H9 (cell line): ENCODE measurements at regions not wholly inside any gene's neighbourhood (a gene's known extent, or its start where the extent isn't known, plus 50 kb on each side); places are given as distances from the start of the nearest gene placed in this dataset.

Experiments
- DNase-seq: peaks from one replicate; pipeline ENCODE4 v3.0.0-alpha.2; 2017
- H2AFZ ChIP-seq: one replicate; pipeline ENCODE4 v1.6.1; 2013; ENCODE audit warnings: mild to moderate bottlenecking, low read length, control low read depth, moderate library complexity
- H2AK5ac ChIP-seq: 2 replicates; pipeline ENCODE4 v1.6.1; 2013; ENCODE audit warnings: low read length, control low read depth, mixed read lengths; ENCODE audit not compliant: insufficient read length
- H2BK120ac ChIP-seq: one replicate; pipeline ENCODE4 v1.6.1; 2013; ENCODE audit warnings: low read depth, mild to moderate bottlenecking, low read length, control low read depth, inconsistent platforms; ENCODE audit not compliant: poor library complexity, severe bottlenecking
- H2BK12ac ChIP-seq: 2 replicates; pipeline ENCODE4 v1.6.1; 2013; ENCODE audit warnings: low read length, control low read depth, mixed read lengths, low read depth; ENCODE audit not compliant: insufficient read length
- H2BK15ac ChIP-seq: 2 replicates; pipeline ENCODE4 v1.6.1; 2013; ENCODE audit warnings: low read depth, low read length, control low read depth
- H2BK20ac ChIP-seq: one replicate; pipeline ENCODE4 v1.6.1; 2013; ENCODE audit warnings: low read depth, mild to moderate bottlenecking, low read length, control low read depth, inconsistent platforms; ENCODE audit not compliant: poor library complexity, severe bottlenecking
- H2BK5ac ChIP-seq: 2 replicates; pipeline ENCODE4 v1.6.1; 2013; ENCODE audit warnings: low read length, control low read depth, mixed read lengths; ENCODE audit not compliant: insufficient read length
- H3K14ac ChIP-seq: 2 replicates; pipeline ENCODE4 v1.6.1; 2013; ENCODE audit warnings: low read length, control low read depth; ENCODE audit not compliant: insufficient read depth
- H3K18ac ChIP-seq: 2 replicates; pipeline ENCODE4 v1.6.1; 2013; ENCODE audit warnings: low read depth, mild to moderate bottlenecking, mixed read lengths, low read length, control low read depth; ENCODE audit not compliant: insufficient read length
- H3K23ac ChIP-seq: 2 replicates; pipeline ENCODE4 v1.6.1; 2013; ENCODE audit warnings: low read length, control low read depth, mixed read lengths, low read depth; ENCODE audit not compliant: insufficient read length
- H3K23me2 ChIP-seq: 2 replicates; pipeline ENCODE4 v1.6.1; 2013; ENCODE audit warnings: low read depth, mild to moderate bottlenecking, mixed read lengths, low read length, control low read depth; ENCODE audit not compliant: insufficient read length, poor library complexity, severe bottlenecking
- H3K27ac ChIP-seq: 2 replicates; pipeline ENCODE4 v1.5.1; 2013; ENCODE audit warnings: low read length, control low read depth, mixed read lengths, low read depth; ENCODE audit not compliant: insufficient read length
- H3K27me3 ChIP-seq: 2 replicates; pipeline ENCODE4 v1.6.1; 2013; ENCODE audit warnings: low read length, control low read depth, inconsistent platforms; ENCODE audit not compliant: insufficient read depth
- H3K4ac ChIP-seq: 2 replicates; pipeline ENCODE4 v1.6.1; 2013; ENCODE audit warnings: low read depth, mild to moderate bottlenecking, control low read depth, inconsistent platforms, low read length, moderate library complexity
- H3K4me1 ChIP-seq: 2 replicates; pipeline ENCODE4 v1.6.1; 2013; ENCODE audit warnings: low read length, control low read depth, inconsistent platforms; ENCODE audit not compliant: insufficient read depth
- H3K4me2 ChIP-seq: 2 replicates; pipeline ENCODE4 v1.6.1; 2013; ENCODE audit warnings: low read length, control low read depth, mixed read lengths; ENCODE audit not compliant: insufficient read length, insufficient read depth
- H3K56ac ChIP-seq: 2 replicates; pipeline ENCODE4 v1.6.1; 2013; ENCODE audit warnings: low read depth, mild to moderate bottlenecking, mixed read lengths, low read length, control low read depth; ENCODE audit not compliant: insufficient read length
- H3K79me1 ChIP-seq: 2 replicates; pipeline ENCODE4 v1.6.1; 2013; ENCODE audit warnings: low read depth, mild to moderate bottlenecking, moderate library complexity, low read length, control low read depth, inconsistent platforms; ENCODE audit not compliant: insufficient read depth, poor library complexity, severe bottlenecking
- H3K79me2 ChIP-seq: 2 replicates; pipeline ENCODE4 v1.6.1; 2013; ENCODE audit warnings: low read length, control low read depth, inconsistent platforms; ENCODE audit not compliant: insufficient read depth
- H3K9ac ChIP-seq: 2 replicates; pipeline ENCODE4 v1.6.1; 2013; ENCODE audit warnings: low read length, control low read depth, mixed read lengths; ENCODE audit not compliant: insufficient read length; ENCODE audit errors: extremely low read depth
- H3K9me3 ChIP-seq: one replicate; pipeline ENCODE4 v1.6.1; 2013; ENCODE audit warnings: low read depth, low read length, inconsistent platforms; ENCODE audit not compliant: control insufficient read depth
- H3T11ph ChIP-seq: one replicate; pipeline ENCODE4 v1.6.1; 2013; ENCODE audit warnings: mild to moderate bottlenecking, low read length, control low read depth, inconsistent platforms
- H4K20me1 ChIP-seq: one replicate; pipeline ENCODE4 v1.6.1; 2013; ENCODE audit not compliant: control insufficient read depth, insufficient read length, insufficient read depth
- H4K5ac ChIP-seq: 2 replicates; pipeline ENCODE4 v1.6.1; 2013; ENCODE audit warnings: low read depth, mild to moderate bottlenecking, mixed read lengths, low read length, control low read depth; ENCODE audit not compliant: insufficient read length
- H4K8ac ChIP-seq: replicated peaks from 2 replicates; pipeline ENCODE4 v1.6.1; 2013; ENCODE audit warnings: low read length, control low read depth, mixed read lengths, low read depth; ENCODE audit not compliant: insufficient read length
- H4K91ac ChIP-seq: 2 replicates; pipeline ENCODE4 v1.6.1; 2013; ENCODE audit warnings: low read depth, mild to moderate bottlenecking, moderate library complexity, mixed read lengths, low read length, control low read depth; ENCODE audit not compliant: insufficient read length
- H3K27ac Mint-ChIP-seq, 3 experiments: 2 replicates in 2 of 3; 3 replicates in 1 of 3; pipeline ENCODE4 v1.8.0; 2020 to 2021; ENCODE audit warnings: mixed read lengths in 3 of 3, mild to moderate bottlenecking in 1 of 3, moderate library complexity in 1 of 3
- H3K27me3 Mint-ChIP-seq: 2 replicates; pipeline ENCODE4 v1.8.0; 2021; ENCODE audit warnings: low read depth, mild to moderate bottlenecking, moderate library complexity, mixed read lengths
- H3K36me3 Mint-ChIP-seq, 3 experiments: 2 replicates in 2 of 3; 3 replicates in 1 of 3; pipeline ENCODE4 v1.8.0; 2020 to 2021; ENCODE audit warnings: low read depth in 3 of 3, mixed read lengths in 3 of 3; ENCODE audit not compliant: insufficient read depth in 1 of 3
- H3K4me1 Mint-ChIP-seq, 2 experiments: 2 replicates each; pipeline ENCODE4 v1.8.0; 2020; ENCODE audit warnings: mixed read lengths in 2 of 2
- H3K4me3 Mint-ChIP-seq, 2 experiments: 2 replicates in 1 of 2; 3 replicates in 1 of 2; pipeline ENCODE4 v1.8.0; 2020 to 2021; ENCODE audit warnings: mild to moderate bottlenecking in 2 of 2, mixed read lengths in 2 of 2, moderate library complexity in 1 of 2
- H3K9me3 Mint-ChIP-seq, 2 experiments: 2 replicates in 1 of 2; 3 replicates in 1 of 2; pipeline ENCODE4 v1.8.0; 2020; ENCODE audit warnings: mild to moderate bottlenecking in 2 of 2, mixed read lengths in 2 of 2, moderate library complexity in 1 of 2
- CTCF ChIP-seq: fragments of 200-600 bp; sonication (generic); conservative IDR thresholded peaks from 3 replicates; pipeline ENCODE4 v1.8.0; 2021; ENCODE audit warnings: antibody characterized with exemption, mild to moderate bottlenecking
- WGBS: extraction: QIAGEN DNeasy Blood & Tissue Kit; methylation state at CpG from one replicate; pipeline ENCODE4 v1.1.7; 2013; ENCODE audit warnings: missing lambda C conversion rate, low lambda C conversion rate, mixed read lengths; ENCODE audit not compliant: insufficient read length; ENCODE audit errors: extremely low coverage; 5-methylcytosine and 5-hydroxymethylcytosine counted together

- Histone ChIP-seq H2BK12ac (no peak overlapping the region), H4K20me1 (no peaks in the 10 kb centered on the region), H3K27me3 (no peaks in the 10 kb centered on the region), H3K14ac (no peak overlapping the region), H2BK15ac (no peak overlapping the region), H3K56ac (no peak overlapping the region), H3K18ac (no peak overlapping the region), H3K4me1 (no peaks in the 10 kb centered on the region), H3K23me2 (no peaks in the 10 kb centered on the region), H3K4ac (no peak overlapping the region), H2AFZ (no peak overlapping the region), H3K4me2 (no peak overlapping the region), H2BK20ac (no peak overlapping the region), H3K79me2 (no peaks in the 10 kb centered on the region), H3K79me1 (no peaks in the 10 kb centered on the region), H4K91ac (no peak overlapping the region), H3K9me3 (no peaks in the 10 kb centered on the region), H4K5ac (no peak overlapping the region), H2AK5ac (no peak overlapping the region), H3T11ph (no peak overlapping the region), H2BK5ac (no peak overlapping the region), H2BK120ac (no peak overlapping the region), H3K23ac (no peak overlapping the region), H4K8ac (no peak overlapping the region), H3K9ac (no peak overlapping the region), H3K27ac (no peak overlapping the region)
- Mint-ChIP-seq H3K27me3 (no peaks in the 10 kb centered on the region), H3K4me3 (no peak overlapping the region), H3K4me1 (no peaks in the 10 kb centered on the region), H3K36me3 (peaks cover 0 to 4% (median 0%) of the 10 kb centered on the region in 3 experiments; a peak in 1 of 7 replicates), H3K9me3 (peaks cover 6 to 9% of the 10 kb centered on the region in 2 experiments; a peak in 4 of 5 replicates), H3K27ac (no peak overlapping the region)
- DNase-seq, result no peak
- TF ChIP-seq CTCF, result no peak
- no CpG with 5 or more reads among the region's 4 CpGs for WGBS
Measured at GRCh38 chr13:31394506-31394905, 194.7 kb downstream of the B3GLCT start.
